GM21529 (cell line): ENCODE measurements at regions not wholly inside any gene's neighbourhood (a gene's known extent, or its start where the extent isn't known, plus 50 kb on each side); places are given as distances from the start of the nearest gene placed in this dataset.
"Not testable (repeated sequence)": the region's sequence is repeated elsewhere in the genome, so short reads cannot be mapped to it uniquely, and the experiment has no call there.

ENCODE experiments used
- ATAC-seq: cut with Tn5 transposase; IDR thresholded peaks from one replicate; pipeline ENCODE4 v1.9.1; 2021; ENCODE audit not compliant: unreplicated experiment

DNA sequence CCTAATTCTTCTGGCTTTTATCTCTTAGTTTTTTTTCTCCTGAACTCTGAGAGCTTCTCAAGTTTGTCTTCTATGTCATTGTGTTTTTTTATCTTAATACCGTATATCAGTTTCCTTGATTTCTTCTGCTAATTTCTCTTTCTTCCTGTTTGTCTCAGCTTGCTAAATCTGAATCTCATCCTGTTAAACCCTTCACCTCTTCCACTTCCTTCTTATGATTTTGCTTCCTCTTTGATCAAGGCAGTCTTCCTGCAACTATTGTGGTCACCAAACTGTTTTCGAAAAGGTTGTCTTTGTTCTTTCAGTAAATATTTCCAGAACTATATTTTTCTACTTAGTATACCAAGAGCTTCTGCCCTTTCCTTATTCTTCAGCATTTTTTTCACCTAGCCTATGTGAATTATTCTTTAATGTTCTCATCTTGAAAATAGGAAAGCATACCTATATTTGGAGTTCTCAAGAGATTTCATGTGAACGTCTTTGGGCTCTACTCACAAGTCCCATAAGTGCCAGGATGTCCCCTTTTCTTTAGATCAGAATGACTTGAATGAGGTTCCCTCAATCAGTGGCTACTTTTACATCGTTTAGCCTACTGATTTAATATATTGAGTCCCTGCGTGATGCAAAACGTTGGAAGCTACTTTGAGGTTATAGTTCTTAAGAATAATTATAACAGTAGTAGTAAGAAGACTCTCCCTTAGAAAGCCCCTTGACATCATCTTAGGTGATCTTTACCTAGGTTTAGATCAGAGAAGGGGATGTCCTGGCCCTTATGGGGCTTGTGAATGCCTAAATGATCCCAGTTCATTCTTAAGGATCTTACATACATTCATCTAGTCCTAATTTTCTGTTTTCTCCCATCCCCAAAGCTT is 415.4 kb upstream of the AUTS2 start:
- no peak for ATAC-seq

DNA sequence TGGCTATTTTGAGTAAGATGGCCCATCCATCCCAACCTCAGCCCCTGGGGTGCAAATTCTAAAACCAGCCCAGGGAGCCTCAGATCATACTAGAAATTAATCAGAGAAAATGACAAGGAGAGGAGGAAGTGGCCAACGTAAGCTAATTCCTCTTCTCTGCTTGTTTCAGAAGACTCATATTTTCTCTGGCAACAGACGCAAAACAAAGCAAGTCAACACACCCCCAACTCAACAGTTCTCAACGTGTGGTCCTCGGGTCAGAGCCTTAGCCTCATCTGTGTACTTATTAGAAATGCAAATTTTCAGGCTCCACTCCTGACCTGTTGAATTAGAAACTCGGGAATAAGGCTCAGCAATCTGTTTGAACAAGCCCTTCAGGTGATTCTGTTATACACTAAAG is 413.9 kb upstream of the AUTS2 start:
- ATAC-seq = no peak

DNA sequence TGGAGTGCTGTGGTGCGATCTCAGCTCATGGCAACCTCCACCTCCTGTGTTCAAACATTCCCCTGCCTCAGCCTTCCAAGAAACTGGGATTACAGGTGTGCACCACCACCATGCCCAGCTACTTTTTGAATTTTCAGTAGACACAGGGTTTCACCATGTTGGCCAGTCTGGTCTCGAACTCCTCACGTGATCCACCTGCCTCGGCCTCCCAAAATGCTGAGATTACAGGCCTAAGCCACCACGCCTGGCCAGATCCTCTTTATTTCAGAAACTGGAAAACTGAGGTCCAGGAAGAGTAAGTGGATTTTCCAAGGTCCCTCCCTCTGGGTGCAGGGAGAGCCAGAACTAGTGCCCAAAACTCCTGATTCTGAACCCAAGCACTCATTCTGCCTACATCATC is 413.1 kb upstream of the AUTS2 start:
- no peak for ATAC-seq

DNA sequence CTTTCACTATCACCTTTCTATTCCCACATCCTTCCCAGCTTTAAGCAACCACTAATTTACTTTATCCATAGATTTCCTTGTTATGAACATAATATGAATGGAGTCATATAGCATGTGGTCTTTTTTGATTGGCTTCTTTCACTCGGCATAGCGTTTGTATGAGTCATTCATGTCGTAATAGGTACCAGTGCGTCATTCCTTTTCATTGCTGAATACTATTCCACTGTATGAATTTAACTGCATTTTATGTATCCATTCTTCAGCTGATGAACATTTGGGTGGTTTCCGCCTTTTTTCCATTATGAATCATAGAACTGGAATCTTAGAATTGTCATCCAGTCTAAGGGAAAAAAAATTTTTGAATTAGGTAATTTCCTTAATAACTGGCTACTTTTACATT is 411.3 kb upstream of the AUTS2 start:
- ATAC-seq = no peak

DNA sequence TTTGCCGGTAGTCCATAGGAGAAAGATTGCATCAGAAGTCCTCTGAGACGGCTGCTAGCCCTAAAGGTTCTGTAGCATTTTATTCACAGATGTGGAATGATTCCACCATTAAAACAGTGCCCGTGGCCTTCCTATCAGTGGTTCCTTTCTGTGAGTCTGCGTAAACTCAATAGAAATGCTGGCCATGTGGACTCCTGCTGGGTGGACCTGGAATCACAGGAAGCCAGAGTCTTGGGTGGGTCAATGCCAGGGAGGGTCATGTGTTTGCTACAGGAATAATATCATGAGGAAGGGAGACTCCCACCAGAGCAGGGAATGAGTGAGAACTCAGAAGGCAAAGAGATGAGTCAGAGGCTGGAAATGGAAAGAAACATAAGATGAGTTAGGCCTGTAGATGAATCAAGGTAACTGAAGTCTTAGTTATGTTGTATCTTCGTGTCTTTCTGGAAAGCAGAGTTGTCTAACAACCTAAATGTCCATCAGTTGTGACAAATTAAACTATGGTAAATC is 410.4 kb upstream of the AUTS2 start:
- ATAC-seq = no peak

DNA sequence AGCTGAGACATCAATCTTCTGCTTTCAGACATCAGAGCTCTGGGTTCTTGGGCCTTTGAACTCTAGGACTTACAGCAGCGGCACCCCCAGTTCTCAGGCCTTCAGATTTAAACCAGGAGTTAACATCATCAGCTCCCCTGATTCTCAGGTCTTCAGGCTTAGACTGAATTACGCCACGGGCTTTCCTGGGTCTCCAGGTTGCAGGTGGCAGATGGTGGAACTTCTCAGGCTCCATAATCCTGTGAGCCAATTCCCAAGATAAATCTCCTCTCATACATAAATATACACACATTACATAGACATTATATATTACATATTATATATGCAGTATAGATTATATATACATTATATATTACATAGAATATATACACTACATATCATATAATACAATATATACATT is 408.9 kb upstream of the AUTS2 start:
- no peak for ATAC-seq

DNA sequence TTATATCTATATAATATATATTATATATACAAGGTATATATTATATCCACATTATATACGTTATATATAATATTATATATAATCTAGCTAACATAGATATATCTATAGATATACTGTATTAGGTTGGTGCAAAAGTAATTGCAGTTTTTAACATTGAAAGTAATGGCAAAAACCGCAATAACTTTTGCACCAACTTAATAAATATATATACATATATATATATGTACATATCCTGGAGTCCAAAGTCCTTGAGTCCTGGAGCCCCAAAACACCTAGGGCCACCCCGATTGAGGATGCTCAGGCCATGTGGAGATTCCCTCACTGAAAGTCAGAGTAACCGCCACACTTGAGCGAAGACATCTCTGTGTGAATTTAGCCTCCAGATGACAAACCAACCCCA is 408.2 kb upstream of the AUTS2 start:
- ATAC-seq = no peak

DNA sequence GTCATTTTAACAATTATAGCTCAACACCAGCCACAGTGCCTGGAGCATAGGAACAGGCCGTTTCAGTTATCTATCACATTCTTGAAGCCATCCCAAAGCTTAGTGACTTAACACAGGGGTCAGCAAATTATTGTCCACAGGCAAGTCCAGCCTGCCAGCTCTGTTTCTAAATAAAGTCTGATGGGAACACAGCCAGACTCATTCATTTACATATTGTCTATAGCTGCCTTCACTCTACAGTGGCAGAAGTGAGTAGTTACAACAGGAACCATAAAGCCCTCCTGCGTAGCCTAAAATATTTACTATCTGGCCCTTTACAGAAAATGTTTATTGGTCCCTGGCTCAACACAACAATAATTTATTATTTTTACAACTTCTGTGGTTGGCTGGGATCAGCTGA is 407.5 kb upstream of the AUTS2 start:
- ATAC-seq = no peak

DNA sequence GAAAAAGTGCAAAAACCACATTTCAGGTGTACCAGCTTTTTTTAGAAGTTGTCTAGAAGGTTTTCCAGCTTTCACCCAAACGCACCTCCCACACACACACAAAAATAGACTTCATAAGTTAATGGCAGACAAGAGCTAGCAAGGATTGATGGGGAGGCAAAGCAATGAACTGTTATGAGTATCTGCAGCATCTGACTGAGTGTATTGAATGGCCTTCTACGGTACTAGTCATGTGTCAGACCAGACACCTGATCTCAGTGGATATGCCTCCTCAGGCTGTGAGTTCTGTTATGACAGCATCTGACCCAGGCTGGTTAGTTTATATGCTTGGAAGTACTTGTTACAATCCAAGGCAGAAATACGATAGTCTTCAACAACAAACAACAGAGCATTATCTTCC is 406.1 kb upstream of the AUTS2 start:
- no peak for ATAC-seq

DNA sequence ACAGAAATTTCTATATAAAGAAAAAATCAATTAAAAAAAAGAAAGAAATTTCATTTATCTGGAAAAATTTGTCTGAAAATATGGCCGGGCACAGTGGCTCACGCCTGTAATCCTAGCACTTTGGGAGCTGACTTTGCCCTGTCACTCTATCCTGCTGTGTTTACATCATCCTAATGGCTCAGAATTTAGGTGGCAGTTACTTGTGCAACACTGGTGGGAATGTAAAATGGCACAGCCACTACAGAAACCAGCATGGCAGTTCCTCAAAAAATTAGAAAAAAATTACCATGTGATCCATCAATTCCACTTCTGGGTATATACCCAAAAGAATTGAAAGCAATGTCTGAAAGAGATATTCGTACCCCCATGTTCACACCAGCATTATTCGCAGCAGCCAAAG is 405.2 kb upstream of the AUTS2 start:
- no peak for ATAC-seq

DNA sequence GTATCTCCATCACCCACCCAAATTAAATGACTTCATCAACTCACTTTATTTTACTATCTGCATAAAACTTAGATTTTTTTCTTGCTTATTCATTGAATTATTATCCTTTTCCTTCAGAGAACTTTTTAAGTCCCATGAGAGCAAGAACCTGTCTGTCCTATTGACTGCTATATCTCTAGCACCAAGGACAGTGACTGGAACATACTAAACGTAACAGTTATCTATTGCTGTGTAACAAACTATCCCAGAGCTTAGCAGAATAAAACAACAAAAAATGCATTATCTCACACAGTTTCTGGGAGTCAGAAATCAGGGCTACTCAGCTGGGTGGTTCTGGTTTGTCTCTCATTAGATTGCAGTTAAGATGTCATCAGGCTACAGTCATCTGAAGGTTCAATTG is 401.7 kb upstream of the AUTS2 start:
- ATAC-seq = no peak

DNA sequence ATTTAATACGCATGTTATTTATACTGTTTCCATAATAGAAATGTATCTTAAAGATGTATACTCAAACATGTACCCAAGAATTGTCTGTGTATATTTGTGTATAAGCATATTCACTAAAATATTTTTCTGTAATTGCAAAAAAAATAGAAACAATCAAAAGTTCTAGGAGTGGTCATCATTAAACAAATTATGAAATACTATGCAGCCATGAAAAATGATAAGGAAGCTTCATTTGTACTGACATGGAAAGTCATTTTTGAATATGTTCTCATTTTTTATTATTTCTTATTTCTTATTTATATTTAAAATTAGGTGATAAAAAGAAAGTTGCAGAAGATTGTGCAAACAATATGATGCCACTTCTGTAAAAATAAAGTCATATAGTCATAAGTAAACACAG is 400.0 kb upstream of the AUTS2 start:
- ATAC-seq = no peak

DNA sequence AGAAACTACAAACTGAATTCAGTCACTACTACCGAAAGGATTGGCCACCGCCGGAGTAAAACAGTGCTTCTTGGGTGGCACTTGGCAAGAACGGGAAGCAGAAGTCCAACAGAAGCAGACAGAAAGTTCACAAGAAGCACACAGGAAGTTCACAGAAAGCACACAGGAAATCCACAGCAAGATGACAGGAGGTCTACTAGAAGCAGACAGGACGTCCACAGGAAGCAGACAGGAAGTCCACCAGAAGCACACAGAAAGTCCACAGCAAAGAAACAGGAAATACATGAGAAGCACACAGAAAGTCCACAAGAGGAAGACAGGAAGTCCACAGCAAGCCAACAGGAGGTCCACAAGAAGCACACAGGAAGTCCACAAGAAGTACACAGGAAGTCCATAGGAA is 399.2 kb upstream of the AUTS2 start:
- ATAC-seq = no peak

DNA sequence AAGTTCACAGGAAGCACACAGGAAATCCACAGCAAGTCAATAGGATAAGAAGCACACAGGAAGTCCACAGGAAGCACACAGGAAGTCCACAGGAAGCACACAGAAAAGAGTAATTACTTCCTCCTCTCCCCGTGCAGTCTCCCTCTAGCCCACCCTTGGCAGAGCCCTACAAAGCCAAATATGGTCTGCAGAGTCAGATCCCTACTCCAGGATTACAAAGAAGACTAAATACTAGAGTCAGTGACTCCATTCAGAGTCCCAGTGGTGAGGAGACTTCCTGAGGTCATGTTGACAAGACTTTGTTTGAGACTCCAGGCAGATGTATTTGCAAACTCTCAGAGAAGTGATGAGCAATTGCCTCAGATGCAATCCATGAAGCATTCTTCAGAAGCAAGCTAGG is 398.6 kb upstream of the AUTS2 start:
- no peak for ATAC-seq

DNA sequence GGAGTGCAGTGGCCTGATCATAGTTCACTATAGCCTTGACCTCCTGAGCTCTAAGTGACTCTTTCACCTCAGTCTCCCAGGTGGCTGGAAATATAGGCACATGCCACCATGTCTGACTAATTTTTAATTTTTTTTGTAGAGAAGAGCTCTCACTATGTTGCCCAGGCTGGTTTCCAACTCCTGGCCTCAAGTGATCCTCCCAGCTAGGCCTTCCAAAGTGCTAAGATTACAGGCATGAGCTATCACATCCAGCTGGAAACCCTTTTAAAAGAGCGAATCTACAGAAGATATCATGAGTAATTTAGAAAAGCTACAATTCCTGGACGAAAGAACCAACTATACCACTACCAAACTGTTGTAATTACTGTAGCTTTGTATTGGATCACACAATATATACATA is 394.4 kb upstream of the AUTS2 start:
- ATAC-seq = no peak

DNA sequence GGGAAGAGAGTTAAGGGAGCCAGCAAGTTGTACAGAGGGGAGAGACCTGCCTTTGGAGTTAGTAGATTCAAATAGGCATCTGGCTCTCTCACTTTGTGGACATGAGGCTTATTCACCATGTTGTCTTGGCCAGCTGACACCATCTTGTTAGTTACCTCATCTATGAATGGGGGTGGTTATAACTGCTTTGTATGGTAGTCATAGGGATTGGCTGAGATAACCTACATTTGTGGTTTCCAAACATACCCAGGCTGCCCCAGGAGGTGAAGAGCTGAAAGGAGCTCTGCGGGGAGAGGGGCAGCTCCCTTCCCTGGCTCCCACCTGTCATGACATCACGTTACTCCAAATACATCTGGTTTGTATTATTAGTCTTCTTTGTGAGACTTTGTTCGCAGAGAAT is 393.3 kb upstream of the AUTS2 start:
- ATAC-seq = no peak

DNA sequence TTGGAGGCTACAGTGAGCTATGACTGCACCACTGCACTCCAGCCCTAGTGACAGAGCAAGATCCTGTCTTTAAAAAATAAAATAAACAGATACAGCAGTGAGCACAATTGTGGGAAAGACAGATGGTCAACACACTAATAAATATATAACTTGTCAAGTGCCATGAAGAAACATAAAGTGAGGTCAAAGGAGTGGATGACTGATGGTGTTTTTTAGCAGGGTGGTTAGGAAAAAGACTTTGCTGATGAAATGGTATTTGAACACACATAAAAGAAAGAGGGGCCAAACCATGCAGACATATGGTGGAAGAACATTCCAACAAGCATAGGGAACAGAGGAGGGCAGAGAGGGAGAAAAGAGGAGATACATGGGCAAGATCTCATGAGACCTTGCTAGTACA is 392.7 kb upstream of the AUTS2 start:
- ATAC-seq = no peak

DNA sequence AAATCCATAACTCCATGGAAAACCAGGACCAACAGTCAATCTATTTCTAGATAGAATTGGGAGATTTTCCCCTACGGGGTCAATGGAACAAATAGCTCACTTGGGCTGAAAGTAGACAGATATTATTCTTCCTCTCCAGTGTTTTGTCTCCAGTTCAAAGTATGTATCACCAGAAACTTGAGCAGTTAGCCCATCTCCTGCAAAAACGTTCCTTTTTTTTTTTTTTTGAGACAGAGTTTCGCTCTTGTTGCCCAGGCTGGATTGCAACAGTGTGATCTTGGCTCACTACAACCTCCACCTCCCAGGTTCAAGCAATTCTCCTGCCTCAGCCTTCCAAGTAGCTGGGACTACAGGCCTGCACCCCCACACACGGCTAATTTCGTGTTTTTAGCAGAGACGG is 390.0 kb upstream of the AUTS2 start:
- no peak for ATAC-seq

DNA sequence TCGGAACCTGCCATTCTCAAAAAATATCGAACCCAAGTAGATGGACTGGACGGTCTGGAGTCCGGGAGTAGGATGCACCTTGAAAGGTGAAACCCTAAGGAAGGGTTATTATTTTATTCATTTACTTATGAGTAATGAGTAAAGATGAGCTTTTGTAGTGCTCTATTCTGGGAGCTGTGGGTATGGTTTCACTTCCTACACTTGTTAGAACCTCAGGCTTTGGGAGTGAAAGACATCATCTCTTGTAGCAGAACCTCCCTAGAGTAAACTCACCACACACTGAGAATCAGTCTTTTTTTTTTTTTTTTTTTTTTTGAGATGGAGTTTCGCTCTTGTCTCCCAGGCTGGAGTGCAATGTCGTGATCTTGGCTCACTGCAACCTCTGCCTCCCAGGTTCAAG is 389.4 kb upstream of the AUTS2 start:
- peak; percentile 93 for ATAC-seq

DNA sequence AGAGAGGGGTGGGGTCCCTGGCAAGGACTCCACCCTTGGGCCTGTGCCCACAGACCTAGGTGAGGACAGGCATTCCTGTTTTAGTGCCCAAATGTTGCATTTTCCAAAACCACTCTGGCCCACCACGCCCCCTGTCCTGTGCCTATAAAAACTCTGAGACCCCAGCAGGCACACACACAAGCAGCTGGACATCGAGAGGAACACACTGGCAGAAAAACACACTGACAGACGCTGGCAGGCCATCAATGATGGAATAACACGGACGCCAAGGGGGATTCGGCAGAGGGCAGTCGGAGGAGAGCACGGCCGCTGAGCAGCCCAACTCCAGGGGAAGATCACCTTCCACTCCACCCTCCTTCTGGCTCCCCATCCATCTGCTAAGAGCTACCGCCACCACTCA is 386.9 kb upstream of the AUTS2 start:
- ATAC-seq = no peak

DNA sequence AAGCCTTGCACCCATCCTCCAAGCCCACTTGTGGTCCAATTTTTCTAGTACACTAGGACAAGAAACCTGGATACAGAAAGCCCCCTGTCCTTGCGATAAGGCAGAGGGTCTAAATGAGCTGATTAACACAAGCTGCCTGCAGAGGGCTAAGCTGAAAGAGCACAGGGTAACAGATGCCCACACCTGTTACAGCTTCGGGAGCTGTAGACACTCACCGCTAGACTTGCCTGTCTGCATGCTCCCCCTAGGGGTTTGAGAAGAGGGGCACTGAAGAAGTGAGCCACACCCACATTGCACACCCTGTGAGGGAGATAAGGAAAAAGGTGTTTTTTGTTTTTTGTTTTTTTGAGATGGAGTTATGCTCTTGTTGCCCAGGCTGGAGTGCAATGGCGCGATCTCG is 386.5 kb upstream of the AUTS2 start:
- no peak for ATAC-seq

DNA sequence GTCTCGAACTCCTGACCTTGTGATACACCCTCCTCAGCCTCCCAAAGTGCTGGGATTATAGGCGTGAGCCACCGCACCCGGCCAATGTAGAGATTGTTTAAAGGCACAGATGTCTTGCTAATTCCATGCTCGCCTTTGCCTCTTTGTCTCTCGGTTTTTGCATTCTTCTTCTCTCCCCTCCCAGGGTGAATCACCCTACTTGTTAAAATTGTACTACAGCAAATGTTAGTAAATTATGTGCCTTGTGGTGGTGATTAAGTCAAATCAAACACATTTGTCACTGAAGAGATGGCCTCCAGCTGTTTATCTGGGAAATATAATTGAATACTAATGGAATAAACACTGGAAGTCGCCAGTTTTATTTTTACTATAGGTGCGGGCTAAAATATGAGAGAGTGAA is 384.4 kb upstream of the AUTS2 start:
- ATAC-seq = no peak

DNA sequence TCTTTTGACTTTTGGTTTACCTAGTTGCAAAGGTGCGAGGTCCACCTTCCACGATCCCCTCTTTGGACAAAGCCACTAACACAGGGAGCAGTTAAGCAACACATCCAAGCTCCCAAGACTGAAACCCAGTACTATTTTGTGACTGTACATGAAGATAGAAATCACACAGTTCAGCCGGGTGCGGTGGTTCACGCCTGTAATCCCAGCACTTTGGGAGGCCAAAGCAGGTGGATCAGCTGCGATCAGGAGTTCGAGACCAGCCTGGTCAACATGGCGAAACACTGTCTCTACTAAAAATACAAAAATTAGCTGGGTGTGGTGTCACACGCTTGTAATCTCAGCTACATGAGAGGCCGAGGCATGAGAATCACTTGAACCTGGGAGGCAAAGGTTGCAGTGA is 382.8 kb upstream of the AUTS2 start:
- ATAC-seq = not testable (repeated sequence)
